ENCODE measurements at regions not wholly inside any gene's neighbourhood (a gene's known extent, or its start where the extent isn't known, plus 50 kb on each side); places are given as distances from the start of the nearest gene placed in this dataset.

GRCh38 chr5:106292654-106293053 lies 1378.1 kb downstream of the EFNA5 start:
- TF ChIP-seq CTCF (IDR thresholded peaks at IDR 0.05) (no peak), POLR2A (IDR thresholded peaks at IDR 0.05) (no peak), POLR2AphosphoS5 (IDR thresholded peaks at IDR 0.05) (no peak), EP300 (IDR thresholded peaks at IDR 0.05) (no peak)
